Effector memory CD8-positive, alpha-beta T cell (primary cell): ENCODE measurements at regions not wholly inside any gene's neighbourhood (a gene's known extent, or its start where the extent isn't known, plus 50 kb on each side); places are given as distances from the start of the nearest gene placed in this dataset.

Experiments
- ATAC-seq: fragments of 150-1000 bp; cut with Tn5 transposase; replicated peaks from 2 replicates; pipeline ENCODE4 v1.10.0; 2021; ENCODE audit warnings: mild to moderate bottlenecking, moderate library complexity
- DNase-seq, 3 experiments: peaks; one replicate each; pipeline ENCODE4 v3.0.0; 2021
- H3K27ac Mint-ChIP-seq, 2 donors: one replicate each; pipeline ENCODE4 v1.8.0; 2022; ENCODE audit warnings: mild to moderate bottlenecking in 2 of 2, mixed read lengths in 2 of 2, moderate library complexity in 2 of 2
- H3K27me3 Mint-ChIP-seq, 2 donors: one replicate each; pipeline ENCODE4 v1.8.0; 2022; ENCODE audit warnings: mixed read lengths in 2 of 2
- H3K36me3 Mint-ChIP-seq: one replicate; pipeline ENCODE4 v1.8.0; 2022; ENCODE audit warnings: mild to moderate bottlenecking, moderate library complexity, mixed read lengths; ENCODE audit not compliant: insufficient read depth
- H3K4me1 Mint-ChIP-seq, 2 donors: one replicate each; pipeline ENCODE4 v1.8.0; 2022; ENCODE audit warnings: low read depth in 2 of 2, mixed read lengths in 2 of 2
- H3K4me3 Mint-ChIP-seq, 2 donors: one replicate each; pipeline ENCODE4 v1.8.0; 2022; ENCODE audit warnings: mild to moderate bottlenecking in 2 of 2, mixed read lengths in 2 of 2, moderate library complexity in 2 of 2
- H3K9me3 Mint-ChIP-seq, 2 donors: one replicate each; pipeline ENCODE4 v1.8.0; 2022; ENCODE audit warnings: mixed read lengths in 2 of 2

DNA sequence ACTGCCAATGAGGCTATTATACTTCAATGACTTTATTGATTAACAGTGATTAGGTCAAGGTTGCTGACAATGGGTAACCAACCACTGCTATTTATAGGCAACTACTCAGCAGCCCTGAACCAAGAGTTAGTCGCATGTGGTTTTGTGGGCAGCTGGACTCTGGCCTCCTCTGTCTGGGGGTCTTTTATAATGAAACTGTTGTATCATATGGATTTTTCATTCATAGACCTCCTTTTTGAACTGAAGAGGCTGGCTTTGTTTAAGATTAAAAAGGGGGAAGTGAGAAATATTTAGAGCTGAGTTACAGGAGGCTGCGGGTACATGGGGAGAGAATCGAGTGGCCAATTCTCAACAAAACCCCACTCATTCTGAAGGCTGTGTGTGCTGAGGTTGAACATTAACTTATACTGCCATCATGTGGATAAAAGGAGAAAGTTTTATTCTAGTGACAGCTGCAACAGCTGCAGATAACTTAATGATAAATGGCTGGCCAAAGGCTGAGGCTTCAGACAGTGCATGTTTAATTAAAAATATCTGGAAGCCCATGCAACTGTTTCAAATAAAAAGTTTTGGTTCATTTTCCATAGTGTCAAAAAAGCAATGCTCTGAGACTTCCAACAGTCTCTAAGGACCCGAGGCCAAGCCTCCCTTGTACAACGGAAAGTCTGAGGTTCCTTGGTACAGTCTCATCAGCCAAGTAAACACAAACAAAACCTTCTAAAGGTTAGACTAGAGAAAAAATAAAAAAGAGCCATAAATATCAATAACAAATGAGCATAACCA, 682.6 kb downstream of the KCNA4 start:
- no peak for ATAC-seq
- H3K27me3 Mint-ChIP-seq, result no peaks in the 10 kb centered on the region

DNA sequence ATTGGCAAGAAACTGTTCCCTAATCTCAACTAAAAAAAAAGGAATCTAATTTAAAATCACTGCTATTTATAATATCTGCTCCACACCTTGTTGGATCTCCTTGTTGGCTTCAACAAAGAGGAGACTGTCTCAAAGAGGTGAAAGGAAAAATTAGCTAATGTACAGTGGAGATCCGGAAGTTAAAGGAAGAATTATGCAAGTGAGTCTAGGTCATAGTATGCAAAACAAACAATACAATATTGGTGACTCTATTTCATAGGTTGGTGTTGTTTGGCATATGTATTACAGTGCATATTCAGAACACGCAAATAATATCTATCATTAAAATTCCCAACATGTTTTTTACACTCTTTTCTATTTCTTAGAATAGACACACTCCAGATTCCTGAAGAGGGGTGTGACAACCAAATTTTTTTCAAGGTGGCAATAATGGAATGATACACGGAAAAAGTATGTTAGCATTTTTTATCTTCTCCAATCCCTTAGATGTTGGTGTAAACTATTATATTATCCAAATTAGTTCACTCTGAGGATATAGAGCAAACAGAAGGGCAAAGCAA, 685.3 kb downstream of the KCNA4 start:
- no peaks in the 10 kb centered on the region for H3K27me3 Mint-ChIP-seq
- H3K4me3 Mint-ChIP-seq, result no peak overlapping the region
- no peak overlapping the region for H3K27ac Mint-ChIP-seq
- H3K36me3 Mint-ChIP-seq, result no peaks in the 10 kb centered on the region
- ATAC-seq, result no peak
- no peak for DNase-seq
- no peaks in the 10 kb centered on the region for H3K4me1 Mint-ChIP-seq
- H3K9me3 Mint-ChIP-seq, result peaks cover 5 to 9% of the 10 kb centered on the region in 2 donors

More for the DNA sequence above, 682.6 kb downstream of the KCNA4 start:
- no peak overlapping the region for H3K27ac Mint-ChIP-seq
- no peak for DNase-seq
- no peak overlapping the region for H3K4me3 Mint-ChIP-seq
- H3K4me1 Mint-ChIP-seq, result no peaks in the 10 kb centered on the region
- peaks cover 9 to 14% of the 10 kb centered on the region in 2 donors for H3K9me3 Mint-ChIP-seq
- no peaks in the 10 kb centered on the region for H3K36me3 Mint-ChIP-seq

DNA sequence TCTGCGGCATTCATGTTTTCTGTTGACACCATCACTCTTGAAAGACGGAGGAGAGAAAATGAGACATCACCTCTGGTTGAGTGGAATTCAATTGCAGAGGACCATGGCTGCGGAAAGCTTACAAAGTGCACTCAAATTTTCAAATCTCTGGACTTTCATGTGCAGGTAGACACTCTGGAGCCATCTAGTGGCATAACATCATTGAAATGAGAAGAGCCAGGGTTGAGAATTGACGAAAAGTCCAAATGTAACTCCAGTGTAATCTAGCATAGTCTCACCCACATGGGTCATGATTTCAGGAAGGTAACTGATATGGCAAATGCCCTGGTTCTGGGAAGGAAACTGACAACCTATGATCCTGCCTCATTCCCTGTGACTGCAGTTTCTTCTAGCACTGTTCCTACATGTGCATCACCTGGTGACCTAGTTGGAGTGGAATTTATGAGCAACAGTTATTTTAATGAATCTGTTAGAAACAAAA, 687.8 kb downstream of the KCNA4 start:
- DNase-seq (no peak), ATAC-seq (no peak)
- Mint-ChIP-seq H3K27ac (no peak overlapping the region), H3K9me3 (peaks cover 3 to 10% of the 10 kb centered on the region in 2 donors), H3K27me3 (no peaks in the 10 kb centered on the region), H3K36me3 (no peaks in the 10 kb centered on the region), H3K4me3 (no peak overlapping the region), H3K4me1 (no peaks in the 10 kb centered on the region)

DNA sequence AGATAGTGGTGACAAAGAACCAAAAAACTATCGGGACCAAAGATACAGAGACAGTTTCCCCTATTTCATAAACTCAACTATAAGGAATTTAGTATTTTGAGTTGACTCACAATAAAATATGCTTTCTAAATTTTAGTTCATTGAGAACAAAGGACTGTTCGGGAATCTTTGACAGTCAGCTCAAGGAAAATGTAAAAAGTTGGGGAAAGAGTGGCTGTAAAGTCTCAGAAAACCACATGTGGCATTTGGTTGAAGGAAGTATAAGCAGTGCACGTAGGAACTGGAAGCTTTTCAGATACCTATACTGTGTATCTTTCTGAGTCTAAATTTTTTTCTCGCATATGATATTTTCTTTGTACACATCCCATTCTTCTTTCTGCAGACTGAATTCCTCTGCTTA, 688.9 kb downstream of the KCNA4 start:
- no peaks in the 10 kb centered on the region for H3K36me3 Mint-ChIP-seq
- H3K4me1 Mint-ChIP-seq, result no peaks in the 10 kb centered on the region
- peaks cover 6 to 21% of the 10 kb centered on the region in 2 donors for H3K9me3 Mint-ChIP-seq
- ATAC-seq (no peak), DNase-seq (no peak)
- H3K27me3 Mint-ChIP-seq, result no peaks in the 10 kb centered on the region
- no peak overlapping the region for H3K27ac Mint-ChIP-seq
- H3K4me3 Mint-ChIP-seq, result no peak overlapping the region

DNA sequence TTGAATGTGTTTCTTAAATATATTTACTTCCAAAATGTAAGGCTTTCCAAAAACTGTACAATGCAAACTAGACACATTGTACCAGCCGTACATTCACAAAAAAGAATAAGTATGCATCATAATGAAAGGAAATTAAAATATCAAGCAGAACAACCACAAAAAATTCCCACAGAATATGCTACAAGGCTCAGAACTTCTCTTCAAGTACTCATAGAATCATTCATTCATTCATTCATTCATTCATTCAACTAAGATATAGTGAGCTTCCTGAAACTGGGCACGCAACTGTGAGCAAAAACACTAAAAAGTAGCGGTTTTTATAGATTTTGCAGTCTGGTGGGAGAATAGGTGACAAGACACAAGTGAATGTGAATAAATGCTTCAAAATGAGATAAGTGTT, 690.1 kb downstream of the KCNA4 start:
- DNase-seq, result no peak
- H3K36me3 Mint-ChIP-seq, result no peaks in the 10 kb centered on the region
- H3K9me3 Mint-ChIP-seq, result peaks cover 6 to 22% of the 10 kb centered on the region in 2 donors
- no peak overlapping the region for H3K4me3 Mint-ChIP-seq
- no peak overlapping the region for H3K27ac Mint-ChIP-seq
- no peaks in the 10 kb centered on the region for H3K27me3 Mint-ChIP-seq
- ATAC-seq, result no peak
- no peaks in the 10 kb centered on the region for H3K4me1 Mint-ChIP-seq

DNA sequence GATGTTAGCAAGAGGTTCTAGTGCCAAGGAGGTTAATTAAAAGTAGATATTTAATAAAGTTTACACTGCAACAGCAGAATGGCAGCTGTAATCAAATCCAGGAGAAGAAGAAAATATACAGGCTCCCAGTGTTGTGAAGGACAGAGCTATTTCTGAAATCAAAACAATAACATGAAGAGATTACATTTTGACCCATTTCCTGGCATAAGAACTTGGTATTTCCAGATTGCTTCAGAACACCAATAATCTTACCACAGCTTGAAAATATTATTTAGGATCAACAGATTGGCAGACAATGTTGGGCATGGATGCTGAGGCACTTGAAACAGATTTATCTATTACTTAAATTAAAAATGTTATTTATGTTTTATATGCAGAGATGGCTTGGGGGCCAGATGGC, 692.5 kb downstream of the KCNA4 start:
- Mint-ChIP-seq H3K9me3 (peaks cover 9 to 22% of the 10 kb centered on the region in 2 donors), H3K4me3 (no peak overlapping the region), H3K4me1 (no peaks in the 10 kb centered on the region), H3K36me3 (no peaks in the 10 kb centered on the region), H3K27me3 (no peaks in the 10 kb centered on the region), H3K27ac (no peak overlapping the region)
- DNase-seq (no peak), ATAC-seq (no peak)

DNA sequence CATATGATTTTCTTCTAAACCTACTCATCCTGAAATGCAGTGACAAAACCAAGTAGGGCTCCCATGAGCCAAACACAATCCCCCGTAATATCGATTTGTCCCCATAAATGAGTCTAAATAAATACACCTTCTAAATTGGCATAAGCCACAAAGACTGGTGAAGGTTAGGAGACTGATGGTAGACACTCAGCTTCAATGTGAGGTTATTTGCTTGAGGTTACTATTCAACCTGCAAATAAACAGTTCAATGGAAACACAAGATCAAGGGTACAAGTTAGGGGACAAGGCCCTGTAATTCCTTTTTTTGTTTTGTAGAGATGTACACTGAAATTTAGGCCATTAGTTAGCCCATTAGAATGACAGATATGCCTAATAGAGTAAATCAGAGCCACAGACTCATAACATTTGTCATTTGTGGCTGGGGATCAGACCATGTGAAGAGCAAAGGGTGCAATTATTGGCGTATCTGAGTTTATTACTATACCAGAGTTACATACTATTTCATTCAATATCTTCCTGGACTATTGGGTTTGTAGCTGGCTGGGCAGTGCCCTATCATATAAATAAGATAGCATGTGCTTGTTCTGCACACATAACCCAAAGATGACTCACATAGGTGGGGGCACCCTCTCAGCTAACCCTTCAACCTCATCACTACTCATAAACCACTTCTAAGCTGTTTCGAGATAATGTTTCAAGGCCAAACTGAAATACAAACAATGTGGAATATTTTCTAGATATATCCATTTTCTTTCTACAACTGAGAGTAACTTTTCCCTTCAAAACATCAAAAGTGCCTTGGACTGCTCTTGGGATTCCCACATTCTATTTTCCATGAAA, 695.3 kb downstream of the KCNA4 start:
- Mint-ChIP-seq H3K9me3 (peaks cover 6 to 25% of the 10 kb centered on the region in 2 donors), H3K4me3 (no peak overlapping the region), H3K36me3 (no peaks in the 10 kb centered on the region), H3K27me3 (no peaks in the 10 kb centered on the region), H3K27ac (no peak overlapping the region), H3K4me1 (no peaks in the 10 kb centered on the region)
- ATAC-seq (no peak), DNase-seq (no peak)

DNA sequence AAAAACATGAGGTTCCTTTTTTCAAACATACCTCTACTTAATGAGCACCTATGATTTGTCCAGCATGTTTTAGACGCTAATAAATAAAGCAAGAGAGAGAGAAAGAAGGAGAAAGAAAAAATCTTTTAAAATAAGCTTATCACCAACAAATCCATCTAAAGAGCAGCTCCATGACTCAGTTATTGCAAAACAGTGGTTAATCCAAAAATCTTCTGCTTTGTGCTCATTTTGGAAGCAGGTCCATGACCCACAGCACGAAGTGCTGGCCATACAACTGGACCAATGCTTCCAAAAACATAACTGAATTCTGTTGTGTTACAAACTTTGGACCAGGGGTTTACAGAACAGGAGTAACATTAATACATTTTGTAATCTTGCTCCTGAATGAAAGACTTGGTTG, 696.6 kb downstream of the KCNA4 start:
- Mint-ChIP-seq H3K27ac (no peak overlapping the region), H3K4me3 (no peak overlapping the region), H3K36me3 (no peaks in the 10 kb centered on the region), H3K27me3 (no peaks in the 10 kb centered on the region), H3K9me3 (peaks cover 6 to 25% of the 10 kb centered on the region in 2 donors), H3K4me1 (no peaks in the 10 kb centered on the region)
- DNase-seq (no peak), ATAC-seq (no peak)

DNA sequence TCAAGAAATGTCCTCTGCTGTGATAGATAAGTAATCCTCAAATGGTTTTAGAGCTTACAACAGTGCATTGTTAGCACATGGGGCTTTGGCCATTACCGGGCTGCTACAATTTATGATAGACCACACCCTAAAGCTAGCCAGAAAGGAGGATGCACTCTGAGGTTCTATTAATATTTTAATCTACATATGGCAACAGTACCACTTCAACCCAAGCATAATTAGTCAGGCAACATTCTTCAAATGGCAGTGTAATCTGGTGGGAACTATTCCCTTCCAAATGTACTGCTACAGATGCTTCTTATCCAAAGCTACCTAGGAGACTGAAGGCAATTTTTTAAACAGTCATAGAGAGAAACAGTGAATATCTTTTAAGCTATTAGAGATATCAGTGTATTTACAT, 697.6 kb downstream of the KCNA4 start:
- Mint-ChIP-seq H3K27ac (no peak overlapping the region), H3K9me3 (peaks cover 6 to 25% of the 10 kb centered on the region in 2 donors), H3K36me3 (no peaks in the 10 kb centered on the region), H3K4me1 (no peaks in the 10 kb centered on the region), H3K4me3 (no peak overlapping the region), H3K27me3 (no peaks in the 10 kb centered on the region)
- DNase-seq (no peak), ATAC-seq (no peak)

DNA sequence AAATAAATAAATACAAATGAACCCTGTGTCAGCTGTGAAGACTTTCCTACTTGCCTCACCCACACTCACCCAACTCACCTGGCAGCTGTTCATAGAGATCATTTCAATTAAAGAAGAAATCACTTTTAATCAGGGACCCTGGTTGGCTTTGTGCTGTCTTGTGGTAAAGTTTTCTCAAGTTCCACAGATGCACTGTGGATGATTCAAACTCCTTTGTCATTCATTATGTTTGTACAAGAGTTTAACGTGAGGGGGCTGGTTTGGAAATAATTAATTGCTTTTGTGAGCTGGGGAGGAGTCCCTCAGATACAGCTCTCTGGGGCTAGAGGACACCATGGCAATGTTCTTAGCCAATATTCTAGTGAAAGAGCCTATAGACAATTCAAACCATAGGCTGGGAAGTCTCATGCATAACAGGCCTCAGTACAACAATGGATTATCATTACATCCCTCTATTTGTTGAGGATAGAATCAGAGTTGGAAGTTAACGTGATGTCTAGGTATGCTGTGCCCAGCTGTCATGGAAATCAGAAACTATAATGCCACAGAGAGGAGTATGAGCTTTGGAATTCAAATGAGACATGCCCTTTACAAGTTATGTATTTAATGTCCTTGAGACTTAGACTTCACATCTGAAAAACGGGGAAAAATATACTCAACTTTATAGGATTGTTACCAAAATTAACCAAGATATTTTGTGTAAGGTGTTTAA, 698.5 kb downstream of the KCNA4 start:
- Mint-ChIP-seq H3K36me3 (no peaks in the 10 kb centered on the region), H3K27me3 (no peaks in the 10 kb centered on the region), H3K27ac (no peak overlapping the region), H3K9me3 (peaks cover 5 to 17% of the 10 kb centered on the region in 2 donors), H3K4me3 (no peak overlapping the region), H3K4me1 (no peaks in the 10 kb centered on the region)
- ATAC-seq, result no peak
- no peak for DNase-seq

DNA sequence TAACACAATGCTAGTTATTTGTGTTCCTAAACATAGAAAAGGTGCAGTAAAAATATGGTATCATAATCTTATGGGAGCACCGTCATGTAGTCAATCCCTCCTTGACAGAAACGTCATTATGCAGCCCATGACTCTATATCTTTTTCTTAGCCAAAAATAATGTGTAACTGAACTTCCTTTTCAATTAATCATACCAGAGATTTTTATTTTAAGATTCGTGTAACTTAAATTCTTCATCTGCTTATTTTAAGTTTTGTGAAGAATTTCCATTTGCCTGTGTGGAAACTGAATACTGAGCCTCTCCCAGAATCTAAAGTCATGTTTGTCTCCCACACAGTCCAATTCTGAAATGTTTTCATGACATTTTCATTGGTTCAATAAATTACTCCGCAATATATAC, 699.1 kb downstream of the KCNA4 start:
- H3K27ac Mint-ChIP-seq, result no peak overlapping the region
- H3K36me3 Mint-ChIP-seq, result no peaks in the 10 kb centered on the region
- H3K4me3 Mint-ChIP-seq, result no peak overlapping the region
- peaks cover 3 to 11% of the 10 kb centered on the region in 2 donors for H3K9me3 Mint-ChIP-seq
- ATAC-seq, result no peak
- no peaks in the 10 kb centered on the region for H3K4me1 Mint-ChIP-seq
- H3K27me3 Mint-ChIP-seq, result no peaks in the 10 kb centered on the region
- no peak for DNase-seq

DNA sequence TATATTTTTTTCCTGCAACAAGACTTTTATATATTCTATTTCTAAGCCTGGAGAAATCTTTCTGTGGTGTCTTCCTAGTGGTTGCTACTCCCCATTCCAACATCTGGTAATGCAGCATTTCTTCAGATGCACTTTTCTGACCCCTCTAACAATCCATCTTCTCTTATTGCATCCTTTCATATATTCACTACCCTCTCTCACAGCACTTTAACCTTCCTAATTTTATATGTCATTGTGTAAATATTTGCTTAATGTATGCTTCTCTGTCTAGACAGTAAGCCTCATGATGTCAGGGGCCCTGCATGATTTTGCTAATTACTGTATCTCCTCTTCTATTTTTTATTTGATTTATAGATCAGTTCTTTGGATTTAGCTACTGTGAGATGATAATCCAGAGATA, 701.6 kb downstream of the KCNA4 start:
- no peak for ATAC-seq
- Mint-ChIP-seq H3K36me3 (no peaks in the 10 kb centered on the region), H3K9me3 (peaks cover 4 to 19% of the 10 kb centered on the region in 2 donors), H3K27ac (no peak overlapping the region), H3K4me1 (no peaks in the 10 kb centered on the region), H3K27me3 (no peaks in the 10 kb centered on the region), H3K4me3 (no peak overlapping the region)
- DNase-seq, result no peak

DNA sequence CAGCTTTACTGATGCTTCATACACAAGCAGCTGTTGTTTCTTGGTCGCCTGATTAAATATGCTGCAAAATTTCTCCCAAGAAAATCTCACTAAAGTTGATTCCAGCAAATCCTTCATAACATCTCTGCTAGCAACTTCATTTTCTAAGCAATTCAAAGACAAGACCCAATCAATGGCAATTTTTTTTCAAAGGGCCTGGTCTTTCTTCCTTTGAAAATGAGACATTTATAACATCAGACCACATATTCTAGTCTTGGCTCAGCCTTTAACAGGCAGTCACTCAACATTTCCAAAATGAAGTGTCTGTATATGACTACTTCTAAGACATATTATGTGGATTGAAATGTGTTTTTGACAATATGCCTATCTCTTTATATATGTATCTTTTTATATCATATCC, 702.6 kb downstream of the KCNA4 start:
- Mint-ChIP-seq H3K27ac (no peak overlapping the region), H3K36me3 (no peaks in the 10 kb centered on the region)

More for the DNA sequence above, 702.6 kb downstream of the KCNA4 start:
- Mint-ChIP-seq H3K9me3 (peaks cover 4 to 20% of the 10 kb centered on the region in 2 donors), H3K27me3 (no peaks in the 10 kb centered on the region), H3K4me1 (no peaks in the 10 kb centered on the region), H3K4me3 (no peak overlapping the region)
- no peak for DNase-seq
- ATAC-seq, result no peak
